NCI-H446 treated with DMSO at 0.1 percent for 48 hours (cell line): ENCODE measurements at regions not wholly inside any gene's neighbourhood (a gene's known extent, or its start where the extent isn't known, plus 50 kb on each side); places are given as distances from the start of the nearest gene placed in this dataset.
"Not testable (repeated sequence)": the region's sequence is repeated elsewhere in the genome, so short reads cannot be mapped to it uniquely, and the experiment has no call there.

Source experiments
- DNase-seq: peaks from one replicate; lab custom pipeline; 2025; lab: John Stamatoyannopoulos, UW

GRCh38 chr5:8561854-8562253 lies 692.9 kb downstream of the MTRR start:
- no peak for DNase-seq

DNA sequence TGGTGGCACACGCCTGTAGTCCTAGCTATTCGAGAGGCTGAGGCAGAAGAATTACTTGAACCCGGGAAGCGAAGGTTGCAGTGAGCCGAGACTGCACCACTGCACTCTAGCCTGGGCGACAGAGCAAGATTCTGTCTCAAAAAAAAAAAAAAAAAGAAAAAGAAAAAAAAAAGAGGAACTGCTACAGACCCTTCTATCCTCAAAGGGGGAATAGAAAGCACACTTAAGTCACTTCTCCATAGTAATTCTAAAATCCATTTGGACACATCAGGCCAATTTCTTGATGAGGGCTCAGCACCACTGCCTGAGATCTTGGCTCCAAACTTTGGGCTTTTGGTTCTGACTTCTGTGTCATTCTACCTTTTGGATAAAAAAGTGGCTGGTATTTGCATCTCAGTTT lies 694.6 kb downstream of the MTRR start:
- not testable (repeated sequence) for DNase-seq

GRCh38 chr5:8568858-8569257 lies 699.9 kb downstream of the MTRR start:
- DNase-seq: no peak

- no peak for DNase-seq
These were observed 701.6 kb downstream of the MTRR start for GRCh38 chr5:8570528-8570927.

DNA sequence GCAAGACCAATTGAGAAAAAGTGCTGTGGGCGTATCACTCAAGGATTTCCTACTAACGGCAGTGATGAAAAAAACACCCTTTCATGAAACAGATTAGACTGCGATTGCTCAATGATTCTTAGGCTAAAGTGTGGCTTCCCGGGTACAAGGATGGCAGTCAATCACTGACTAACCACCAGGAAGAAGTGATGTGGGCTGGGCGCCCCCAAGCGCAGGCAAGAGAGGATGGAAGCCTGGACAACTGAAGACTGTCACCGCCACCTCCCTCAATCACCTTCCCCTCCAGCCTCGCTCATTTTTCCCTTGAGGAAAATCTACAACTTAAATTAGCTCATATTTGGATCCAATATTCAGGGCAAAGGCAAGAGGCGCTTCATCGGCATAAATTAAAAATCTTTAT lies 707.2 kb downstream of the MTRR start:
- no peak for DNase-seq

- no peak for DNase-seq
These were observed 708.8 kb downstream of the MTRR start for GRCh38 chr5:8577792-8578191.

DNA sequence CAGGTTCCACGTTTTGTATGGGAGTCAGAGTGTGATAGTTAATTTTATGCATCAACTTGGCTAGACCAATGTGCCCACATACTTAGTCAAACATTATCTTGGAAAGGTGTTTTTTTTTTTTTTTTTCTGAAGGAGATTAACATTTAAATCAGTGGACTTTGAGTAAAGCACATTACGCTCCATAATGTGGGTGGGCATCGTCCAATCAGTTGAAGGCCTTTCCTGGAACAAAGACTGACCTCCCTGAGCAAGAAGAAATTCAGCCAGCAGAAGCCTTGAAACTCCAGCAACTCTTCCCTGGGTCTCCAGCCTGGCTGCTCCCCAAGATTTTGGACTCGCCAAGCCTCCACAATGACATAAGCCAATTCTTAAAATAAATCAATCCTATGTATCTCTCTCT lies 711.4 kb downstream of the MTRR start:
- DNase-seq: no peak

- DNase-seq: no peak
These were observed 712.1 kb downstream of the MTRR start for GRCh38 chr5:8581047-8581446.

- DNase-seq: no peak
These were observed 716.5 kb downstream of the MTRR start for GRCh38 chr5:8585230-8586018.

- DNase-seq: no peak
These were observed 722.0 kb downstream of the MTRR start for GRCh38 chr5:8590959-8591358.

DNA sequence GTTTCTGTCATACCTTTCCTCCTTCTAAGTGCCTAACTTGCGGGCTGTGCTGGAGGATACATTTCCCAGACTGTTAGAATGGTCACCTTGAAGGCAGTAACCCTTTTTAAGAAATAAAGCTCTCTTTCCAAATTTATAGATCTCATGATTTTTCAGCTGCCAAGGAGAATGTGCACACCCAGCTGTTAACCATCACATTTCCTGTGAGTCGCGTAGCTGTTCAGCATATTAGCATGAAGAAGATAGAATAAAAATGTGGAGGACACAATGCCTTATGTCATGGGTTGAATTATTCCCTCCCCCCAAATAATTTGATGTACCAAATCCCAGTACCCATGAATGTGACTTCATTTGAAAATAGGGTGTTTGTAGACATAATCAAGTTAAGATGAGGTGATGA lies 729.4 kb downstream of the MTRR start:
- DNase-seq: no peak

DNA sequence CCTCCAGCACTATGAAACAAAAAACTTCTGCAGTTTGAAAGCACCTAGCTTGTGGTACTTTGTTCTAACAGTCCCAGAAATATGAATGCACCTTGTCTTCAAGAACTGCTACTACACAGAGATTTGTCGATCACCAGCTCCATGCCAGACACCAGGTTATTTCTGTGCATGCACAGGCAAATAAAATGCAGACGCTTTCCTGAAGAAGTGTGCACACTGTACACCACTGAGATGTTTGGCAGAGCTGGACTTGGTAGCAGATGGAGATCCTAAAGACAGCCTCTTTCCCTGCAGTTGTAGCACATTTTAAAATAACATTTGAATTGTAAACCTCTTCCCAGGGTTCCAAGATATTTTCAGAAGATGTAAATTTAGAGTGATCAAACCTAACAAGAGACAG lies 730.0 kb downstream of the MTRR start:
- DNase-seq: no peak

DNA sequence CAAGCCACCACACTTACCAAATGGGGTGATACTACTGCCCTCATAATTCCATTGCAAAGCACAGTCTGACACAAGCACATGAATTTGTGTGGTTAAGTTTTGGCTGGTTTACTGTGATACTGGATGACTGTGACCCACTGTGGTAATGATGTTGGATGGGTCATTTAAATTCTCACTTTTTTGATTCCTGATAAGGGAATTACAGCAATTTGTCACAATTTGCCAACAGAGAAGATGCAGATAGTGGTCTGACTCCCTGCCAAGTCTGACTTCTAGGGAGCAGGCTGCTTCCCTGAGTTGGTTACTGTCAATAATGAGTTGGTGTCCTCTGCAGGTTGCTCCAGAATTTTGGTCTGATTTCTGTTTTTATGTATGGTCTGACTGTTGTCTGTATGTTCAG lies 731.9 kb downstream of the MTRR start:
- DNase-seq: no peak

- no peak for DNase-seq
These were observed 732.9 kb downstream of the MTRR start for GRCh38 chr5:8601831-8602354.

- no peak for DNase-seq
These were observed 737.3 kb downstream of the MTRR start for GRCh38 chr5:8606231-8606630.

DNA sequence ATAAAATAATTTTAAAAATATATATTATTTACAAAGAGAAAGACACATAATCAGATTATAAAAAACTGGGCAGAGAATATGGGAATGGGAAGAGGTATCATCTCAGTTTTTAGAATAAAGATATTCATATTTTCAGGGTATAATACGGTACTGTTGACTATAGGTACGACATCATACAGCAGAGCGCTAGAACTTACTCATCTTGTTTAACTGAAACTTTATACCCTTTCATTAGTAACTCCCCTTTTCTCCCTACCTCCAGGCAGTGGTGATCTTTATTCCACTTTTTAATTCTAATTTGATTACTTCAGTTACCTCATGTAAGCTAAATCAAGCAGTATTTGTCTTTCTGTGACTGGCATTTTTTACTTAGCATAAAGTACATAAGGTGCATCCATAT lies 742.1 kb downstream of the MTRR start:
- no peak for DNase-seq

- no peak for DNase-seq
These were observed 744.2 kb downstream of the MTRR start for GRCh38 chr5:8613078-8613685.

DNA sequence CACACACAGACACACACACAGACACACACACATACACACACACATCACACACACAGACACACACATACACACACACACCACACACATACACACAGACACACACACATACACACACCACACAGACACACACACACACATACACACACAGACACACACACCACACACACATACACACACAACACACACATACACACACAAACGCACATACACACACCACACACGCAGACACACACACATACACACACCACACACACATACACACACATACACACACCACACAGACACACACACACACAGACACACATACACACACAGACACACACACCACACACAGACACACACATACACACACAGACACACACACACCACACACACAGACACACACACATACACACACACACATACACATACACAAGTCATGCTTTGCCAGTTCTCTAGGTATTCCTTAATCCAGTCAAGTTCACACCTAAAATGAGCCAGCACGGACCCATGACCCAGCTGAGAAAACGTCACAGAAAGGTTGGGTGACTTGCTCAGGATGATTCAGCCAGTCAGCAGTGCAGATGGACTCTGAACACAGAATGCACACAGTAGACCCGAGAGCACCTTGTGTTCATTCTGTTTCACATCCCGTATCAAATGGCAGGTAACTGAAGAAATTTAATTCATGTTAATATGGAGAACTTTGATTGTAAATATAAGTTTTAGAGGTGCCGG lies 746.4 kb downstream of the MTRR start:
- DNase-seq: no peak

DNA sequence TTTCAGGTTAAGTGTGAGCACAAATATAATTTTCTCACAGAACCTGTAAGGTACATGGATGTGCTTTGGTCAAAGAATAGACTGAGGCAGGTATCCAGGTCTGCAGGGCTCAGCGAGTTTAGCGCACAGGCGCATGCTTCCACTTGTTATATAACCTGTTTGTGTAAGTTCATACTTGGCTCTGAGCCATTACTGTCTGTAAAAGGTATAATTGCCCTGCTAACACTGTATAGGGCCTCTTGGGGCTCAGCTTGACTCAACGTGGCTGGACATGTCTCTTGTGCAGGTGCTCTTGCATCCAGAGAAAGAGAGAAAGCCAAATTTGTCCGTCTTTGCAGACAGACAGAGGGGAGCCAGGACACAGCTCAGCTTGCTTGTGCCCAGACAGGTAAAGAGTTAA lies 759.6 kb downstream of the MTRR start:
- no peak for DNase-seq

- no peak for DNase-seq
These were observed 764.3 kb downstream of the MTRR start for GRCh38 chr5:8633259-8633658.

- DNase-seq: no peak
These were observed 764.7 kb downstream of the MTRR start for GRCh38 chr5:8633696-8634095.

- no peak for DNase-seq
These were observed 765.3 kb downstream of the MTRR start for GRCh38 chr5:8634219-8634618.
